OCI-LY1 (cell line): ENCODE measurements at regions not wholly inside any gene's neighbourhood (a gene's known extent, or its start where the extent isn't known, plus 50 kb on each side); places are given as distances from the start of the nearest gene placed in this dataset.

Experiments used
- H2AFZ ChIP-seq: fragments of 200-600 bp; sonication (generic), shearing (Covaris generic); 2 replicates; pipeline ENCODE4 v1.6.0; 2014; ENCODE audit warnings: antibody characterized with exemption, mild to moderate bottlenecking, low read length
- H3F3A ChIP-seq: fragments of 200-600 bp; sonication (generic), shearing (Covaris generic); 2 replicates; pipeline ENCODE4 v1.6.0; 2014; ENCODE audit warnings: mild to moderate bottlenecking, antibody characterized with exemption, low read length, moderate library complexity; ENCODE audit not compliant: insufficient read depth
- H3K27ac ChIP-seq: fragments of 200-600 bp; sonication (generic); 2 replicates; pipeline ENCODE4 v1.5.1; 2014; ENCODE audit warnings: low read length, mixed run types, mild to moderate bottlenecking, low read depth; ENCODE audit not compliant: poor library complexity, severe bottlenecking
- H3K27me3 ChIP-seq: fragments of 200-600 bp; sonication (generic); 2 replicates; pipeline ENCODE4 v1.6.0; 2014; ENCODE audit warnings: antibody characterized with exemption, mild to moderate bottlenecking, low read length, moderate library complexity; ENCODE audit not compliant: insufficient read depth
- H3K36me3 ChIP-seq: fragments of 200-600 bp; sonication (generic); 2 replicates; pipeline ENCODE4 v1.6.1; 2014; ENCODE audit warnings: mild to moderate bottlenecking, antibody characterized with exemption, low read length, moderate library complexity, mixed read lengths; ENCODE audit not compliant: insufficient read depth
- H3K4me1 ChIP-seq: fragments of 200-600 bp; sonication (generic); 2 replicates; pipeline ENCODE4 v1.5.1; 2014; ENCODE audit warnings: mild to moderate bottlenecking, low read length, moderate library complexity; ENCODE audit not compliant: insufficient read depth, severe bottlenecking
- H3K4me2 ChIP-seq: fragments of 200-600 bp; sonication (generic), shearing (Covaris generic); 2 replicates; pipeline ENCODE4 v1.6.1; 2014; ENCODE audit warnings: low read length
- H3K4me3 ChIP-seq: fragments of 200-600 bp; sonication (generic); 2 replicates; pipeline ENCODE4 v1.5.1; 2014; ENCODE audit warnings: low read length, low read depth, mild to moderate bottlenecking, mixed read lengths; ENCODE audit not compliant: poor library complexity, severe bottlenecking
- H3K79me2 ChIP-seq: fragments of 200-600 bp; shearing (Covaris generic); 2 replicates; pipeline ENCODE4 v1.6.1; 2016; ENCODE audit warnings: mixed run types, low read length, mixed read lengths; ENCODE audit not compliant: insufficient read depth
- H3K9ac ChIP-seq: fragments of 200-600 bp; sonication (generic), shearing (Covaris generic); 2 replicates; pipeline ENCODE4 v1.6.1; 2014; ENCODE audit warnings: mild to moderate bottlenecking, low read length, mixed read lengths
- H3K9me2 ChIP-seq: fragments of 200-600 bp; sonication (generic), shearing (Covaris generic); 2 replicates; pipeline ENCODE4 v1.6.1; 2014; ENCODE audit warnings: low read depth, mild to moderate bottlenecking, low read length, mixed read lengths
- H3K9me3 ChIP-seq: fragments of 200-600 bp; shearing (Covaris generic); 2 replicates; pipeline ENCODE4 v1.6.1; 2014; ENCODE audit warnings: low read length, mixed read lengths
- H4K20me1 ChIP-seq: fragments of 200-600 bp; sonication (generic), shearing (Covaris generic); 2 replicates; pipeline ENCODE4 v1.6.0; 2016; ENCODE audit warnings: mild to moderate bottlenecking, low read length; ENCODE audit not compliant: insufficient read depth
- EZH2 ChIP-seq: fragments of 200-600 bp; sonication (generic), shearing (Covaris generic); IDR thresholded peaks from 2 replicates; pipeline ENCODE4 v1.8.0; 2017; ENCODE audit warnings: borderline replicate concordance, mixed run types, mild to moderate bottlenecking, antibody characterized with exemption, low read length, moderate library complexity, mixed read lengths
- TF ChIP-seq, protein P1 (sequence below): fragments of 200-600 bp; sonication (generic), shearing (Covaris generic); IDR thresholded peaks from 2 replicates; pipeline ENCODE4 v1.5.1; 2017; ENCODE audit warnings: mild to moderate bottlenecking, antibody characterized with exemption, low read length, moderate library complexity, mixed read lengths

GRCh38 chr2:180722551-180723239, 257.7 kb upstream of the UBE2E3 start:
- H2AFZ ChIP-seq = no peak overlapping the region
- H3K4me2 ChIP-seq = no peak overlapping the region
- no peak for TF ChIP-seq EZH2
- TF ChIP-seq, protein P1, sequence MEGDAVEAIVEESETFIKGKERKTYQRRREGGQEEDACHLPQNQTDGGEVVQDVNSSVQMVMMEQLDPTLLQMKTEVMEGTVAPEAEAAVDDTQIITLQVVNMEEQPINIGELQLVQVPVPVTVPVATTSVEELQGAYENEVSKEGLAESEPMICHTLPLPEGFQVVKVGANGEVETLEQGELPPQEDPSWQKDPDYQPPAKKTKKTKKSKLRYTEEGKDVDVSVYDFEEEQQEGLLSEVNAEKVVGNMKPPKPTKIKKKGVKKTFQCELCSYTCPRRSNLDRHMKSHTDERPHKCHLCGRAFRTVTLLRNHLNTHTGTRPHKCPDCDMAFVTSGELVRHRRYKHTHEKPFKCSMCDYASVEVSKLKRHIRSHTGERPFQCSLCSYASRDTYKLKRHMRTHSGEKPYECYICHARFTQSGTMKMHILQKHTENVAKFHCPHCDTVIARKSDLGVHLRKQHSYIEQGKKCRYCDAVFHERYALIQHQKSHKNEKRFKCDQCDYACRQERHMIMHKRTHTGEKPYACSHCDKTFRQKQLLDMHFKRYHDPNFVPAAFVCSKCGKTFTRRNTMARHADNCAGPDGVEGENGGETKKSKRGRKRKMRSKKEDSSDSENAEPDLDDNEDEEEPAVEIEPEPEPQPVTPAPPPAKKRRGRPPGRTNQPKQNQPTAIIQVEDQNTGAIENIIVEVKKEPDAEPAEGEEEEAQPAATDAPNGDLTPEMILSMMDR = no peak
- no peaks in the 10 kb centered on the region for H3K36me3 ChIP-seq
- H3K27me3 ChIP-seq = no peaks in the 10 kb centered on the region
- no peaks in the 10 kb centered on the region for H3K79me2 ChIP-seq
- no peaks in the 10 kb centered on the region for H3K9me3 ChIP-seq
- H4K20me1 ChIP-seq = no peaks in the 10 kb centered on the region
- H3K9ac ChIP-seq = no peak overlapping the region
- H3K4me3 ChIP-seq = no peak overlapping the region
- no peaks in the 10 kb centered on the region for H3K4me1 ChIP-seq
- no peaks in the 10 kb centered on the region for H3F3A ChIP-seq
- H3K27ac ChIP-seq = no peak overlapping the region
- no peaks in the 10 kb centered on the region for H3K9me2 ChIP-seq

- Histone ChIP-seq H3K9me3 (no peaks in the 10 kb centered on the region), H3K4me2 (no peak overlapping the region), H3K4me1 (no peaks in the 10 kb centered on the region), H3K4me3 (no peak overlapping the region), H3K9me2 (no peaks in the 10 kb centered on the region), H3K79me2 (no peaks in the 10 kb centered on the region), H4K20me1 (no peaks in the 10 kb centered on the region), H2AFZ (no peak overlapping the region), H3K27me3 (no peaks in the 10 kb centered on the region), H3K9ac (no peak overlapping the region), H3K36me3 (no peaks in the 10 kb centered on the region), H3K27ac (no peak overlapping the region), H3F3A (no peaks in the 10 kb centered on the region)
- TF ChIP-seq, protein P1 = no peak
- no peak for TF ChIP-seq EZH2
Measured at GRCh38 chr2:180720829-180721228, 259.6 kb upstream of the UBE2E3 start.

DNA sequence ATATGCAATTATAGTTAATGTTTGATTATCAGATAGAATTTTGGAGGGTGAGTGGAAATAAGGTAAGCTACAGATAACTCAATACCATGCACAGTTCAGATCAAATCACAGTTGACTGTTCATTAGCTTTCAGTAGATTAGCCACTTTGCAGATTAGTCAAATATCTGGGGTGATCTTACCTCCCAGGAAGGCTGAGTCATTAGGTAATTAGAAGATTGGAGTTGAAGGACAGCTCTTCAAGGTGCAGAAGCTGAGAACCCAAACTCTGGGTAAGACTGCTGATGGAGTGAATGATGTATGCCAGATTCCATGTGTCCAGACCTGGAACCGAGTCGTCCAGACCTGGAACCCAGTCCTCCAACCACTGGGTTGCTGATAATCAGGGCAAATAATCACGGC, 262.8 kb upstream of the UBE2E3 start:
- no peak for TF ChIP-seq EZH2
- TF ChIP-seq, protein P1 = no peak

More for the DNA sequence above, 262.8 kb upstream of the UBE2E3 start:
- Histone ChIP-seq H3K27ac (no peak overlapping the region), H3K9me2 (no peaks in the 10 kb centered on the region), H3K4me2 (no peak overlapping the region), H3K4me1 (no peaks in the 10 kb centered on the region), H3K27me3 (no peaks in the 10 kb centered on the region), H3K4me3 (no peak overlapping the region), H3F3A (no peaks in the 10 kb centered on the region), H3K9ac (no peak overlapping the region), H3K36me3 (no peaks in the 10 kb centered on the region), H3K9me3 (no peaks in the 10 kb centered on the region), H3K79me2 (no peaks in the 10 kb centered on the region), H2AFZ (no peak overlapping the region), H4K20me1 (no peaks in the 10 kb centered on the region)
